ENCODE measurements at regions not wholly inside any gene's neighbourhood (a gene's known extent, or its start where the extent isn't known, plus 50 kb on each side); places are given as distances from the start of the nearest gene placed in this dataset.

GRCh38 chr7:31432176-31432575 is 81.7 kb upstream of the ITPRID1 start:
- Mint-ChIP-seq H3K4me1 (no peaks in the 10 kb centered on the region), H3K9me3 (no peaks in the 10 kb centered on the region), H3K27ac (no peak overlapping the region), H3K4me3 (no peak overlapping the region), H3K36me3 (ENCODE audit: low read depth) (no peaks in the 10 kb centered on the region), H3K27me3 (ENCODE audit: low read depth) (no peaks in the 10 kb centered on the region)
- TF ChIP-seq, protein P1, sequence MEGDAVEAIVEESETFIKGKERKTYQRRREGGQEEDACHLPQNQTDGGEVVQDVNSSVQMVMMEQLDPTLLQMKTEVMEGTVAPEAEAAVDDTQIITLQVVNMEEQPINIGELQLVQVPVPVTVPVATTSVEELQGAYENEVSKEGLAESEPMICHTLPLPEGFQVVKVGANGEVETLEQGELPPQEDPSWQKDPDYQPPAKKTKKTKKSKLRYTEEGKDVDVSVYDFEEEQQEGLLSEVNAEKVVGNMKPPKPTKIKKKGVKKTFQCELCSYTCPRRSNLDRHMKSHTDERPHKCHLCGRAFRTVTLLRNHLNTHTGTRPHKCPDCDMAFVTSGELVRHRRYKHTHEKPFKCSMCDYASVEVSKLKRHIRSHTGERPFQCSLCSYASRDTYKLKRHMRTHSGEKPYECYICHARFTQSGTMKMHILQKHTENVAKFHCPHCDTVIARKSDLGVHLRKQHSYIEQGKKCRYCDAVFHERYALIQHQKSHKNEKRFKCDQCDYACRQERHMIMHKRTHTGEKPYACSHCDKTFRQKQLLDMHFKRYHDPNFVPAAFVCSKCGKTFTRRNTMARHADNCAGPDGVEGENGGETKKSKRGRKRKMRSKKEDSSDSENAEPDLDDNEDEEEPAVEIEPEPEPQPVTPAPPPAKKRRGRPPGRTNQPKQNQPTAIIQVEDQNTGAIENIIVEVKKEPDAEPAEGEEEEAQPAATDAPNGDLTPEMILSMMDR (IDR thresholded peaks at IDR 0.05; ENCODE audit: unreplicated experiment in 3 of 3): no peak

DNA sequence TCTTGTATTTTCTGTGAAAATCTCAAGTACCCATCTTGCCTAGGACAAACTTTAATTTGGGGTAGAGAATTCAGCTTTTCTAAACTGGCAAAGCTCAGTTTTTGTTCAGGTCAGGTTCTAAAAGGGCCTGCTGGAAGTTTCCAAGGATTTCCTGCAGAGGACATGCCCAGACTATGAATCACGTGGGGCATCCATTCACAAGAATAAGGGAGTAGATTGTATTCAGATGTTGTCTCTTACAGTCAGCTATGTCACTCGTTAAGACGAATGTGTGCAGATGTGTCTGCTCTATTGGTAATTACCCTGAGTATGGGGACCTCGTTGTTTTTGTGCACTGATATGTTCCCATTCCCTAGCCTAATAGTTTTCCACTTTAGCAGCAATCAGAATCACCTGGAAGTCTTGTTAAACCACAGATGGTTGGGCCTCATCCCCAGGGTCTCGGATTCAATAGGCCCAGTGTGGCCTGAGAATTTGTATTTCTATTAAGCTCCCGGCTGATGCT is 81.0 kb upstream of the ITPRID1 start:
- TF ChIP-seq, protein P1 (IDR thresholded peaks at IDR 0.05; ENCODE audit: unreplicated experiment in 3 of 3): no peak
- Mint-ChIP-seq H3K27ac (no peak overlapping the region), H3K36me3 (ENCODE audit: low read depth) (no peaks in the 10 kb centered on the region), H3K27me3 (ENCODE audit: low read depth) (no peaks in the 10 kb centered on the region), H3K9me3 (no peaks in the 10 kb centered on the region), H3K4me1 (no peaks in the 10 kb centered on the region), H3K4me3 (no peak overlapping the region)

DNA sequence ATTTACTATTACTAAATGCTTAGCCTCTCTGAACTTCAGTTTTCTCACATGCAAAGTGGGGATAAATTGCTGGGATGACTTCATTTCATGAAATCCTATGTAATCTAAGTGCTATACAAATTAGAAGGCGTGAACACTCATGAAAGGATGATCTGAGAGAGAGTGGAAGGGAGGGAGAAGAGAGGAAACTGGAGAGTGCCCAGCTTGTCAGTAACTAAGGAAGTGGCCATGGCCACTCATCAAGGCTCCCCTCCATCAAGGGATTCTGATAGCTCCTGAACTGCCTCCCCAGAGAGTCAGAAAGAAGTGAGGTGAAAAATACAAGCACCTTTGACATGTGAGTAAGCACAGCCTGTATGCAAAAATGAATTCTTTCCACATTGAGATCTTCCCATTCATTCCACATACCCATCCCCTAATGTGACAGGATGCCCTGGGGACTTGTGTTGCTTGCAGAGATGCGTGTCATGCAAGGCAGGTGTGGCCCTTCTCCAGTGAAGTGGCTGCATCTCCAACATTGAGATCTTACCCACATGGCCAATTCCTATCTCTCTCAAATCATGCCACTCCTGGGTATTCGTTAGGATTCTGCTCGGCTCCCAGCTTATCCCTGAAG is 76.5 kb upstream of the ITPRID1 start:
- Mint-ChIP-seq H3K36me3 (ENCODE audit: low read depth) (no peaks in the 10 kb centered on the region), H3K4me3 (no peak overlapping the region), H3K27ac (no peak overlapping the region)

GRCh38 chr7:31439165-31439564 is 74.7 kb upstream of the ITPRID1 start:
- H3K4me3 Mint-ChIP-seq: no peak overlapping the region
- no peaks in the 10 kb centered on the region for H3K36me3 Mint-ChIP-seq (ENCODE audit: low read depth)
- H3K27ac Mint-ChIP-seq: no peak overlapping the region
- H3K27me3 Mint-ChIP-seq (ENCODE audit: low read depth): no peaks in the 10 kb centered on the region
- H3K4me1 Mint-ChIP-seq: no peaks in the 10 kb centered on the region
- TF ChIP-seq, protein P1 (IDR thresholded peaks at IDR 0.05; ENCODE audit: unreplicated experiment in 3 of 3): no peak
- H3K9me3 Mint-ChIP-seq: no peaks in the 10 kb centered on the region

More for the DNA sequence above, 76.5 kb upstream of the ITPRID1 start:
- TF ChIP-seq, protein P1 (IDR thresholded peaks at IDR 0.05; ENCODE audit: unreplicated experiment in 3 of 3): no peak
- H3K4me1 Mint-ChIP-seq: no peaks in the 10 kb centered on the region
- no peaks in the 10 kb centered on the region for H3K27me3 Mint-ChIP-seq (ENCODE audit: low read depth)
- H3K9me3 Mint-ChIP-seq: no peaks in the 10 kb centered on the region

DNA sequence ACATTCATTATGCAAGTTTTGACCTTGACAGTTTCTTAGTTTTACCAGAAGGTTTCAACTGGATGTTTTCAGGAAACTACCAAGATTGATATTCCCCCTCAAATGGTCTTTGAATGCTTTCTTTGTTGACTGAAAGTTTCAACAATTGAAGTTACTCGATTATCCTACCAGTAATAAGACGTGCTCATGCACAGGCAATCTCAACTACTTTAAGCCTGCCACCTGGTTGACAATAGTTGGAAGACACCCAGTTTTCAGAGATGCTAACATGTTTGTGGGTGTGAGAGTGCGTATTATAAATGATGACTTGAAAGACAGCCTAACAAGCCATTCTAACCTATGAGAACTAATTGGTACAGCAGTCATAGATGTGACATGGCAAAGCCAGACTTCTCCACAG is 73.4 kb upstream of the ITPRID1 start:
- H3K27me3 Mint-ChIP-seq (ENCODE audit: low read depth): no peaks in the 10 kb centered on the region
- H3K27ac Mint-ChIP-seq: no peak overlapping the region
- no peaks in the 10 kb centered on the region for H3K36me3 Mint-ChIP-seq (ENCODE audit: low read depth)
- no peaks in the 10 kb centered on the region for H3K9me3 Mint-ChIP-seq
- TF ChIP-seq, protein P1 (IDR thresholded peaks at IDR 0.05; ENCODE audit: unreplicated experiment in 3 of 3): no peak
- H3K4me1 Mint-ChIP-seq: no peaks in the 10 kb centered on the region
- H3K4me3 Mint-ChIP-seq: no peak overlapping the region

DNA sequence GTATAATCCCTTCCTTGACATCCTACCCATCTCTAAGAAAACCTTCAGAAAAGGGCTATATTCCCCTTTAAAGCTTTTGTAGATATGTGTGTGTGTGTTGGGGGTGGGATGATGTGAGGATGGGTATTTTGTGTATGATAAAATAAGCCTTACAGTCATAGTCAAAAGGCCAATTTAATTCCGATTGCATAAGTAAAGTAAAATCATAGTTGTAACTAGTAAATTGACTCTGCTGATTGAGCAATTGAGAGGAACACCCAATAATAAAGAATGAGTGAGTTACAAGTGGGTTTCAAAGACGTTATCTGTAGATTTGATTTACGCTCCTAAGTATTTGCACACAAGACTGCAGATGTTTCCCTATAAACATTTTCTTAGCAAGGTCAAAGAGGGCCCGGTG is 71.3 kb upstream of the ITPRID1 start:
- Mint-ChIP-seq H3K4me1 (no peaks in the 10 kb centered on the region), H3K27ac (no peak overlapping the region), H3K27me3 (ENCODE audit: low read depth) (no peaks in the 10 kb centered on the region), H3K4me3 (no peak overlapping the region), H3K36me3 (ENCODE audit: low read depth) (no peaks in the 10 kb centered on the region), H3K9me3 (no peaks in the 10 kb centered on the region)
- TF ChIP-seq, protein P1 (IDR thresholded peaks at IDR 0.05; ENCODE audit: unreplicated experiment in 3 of 3): no peak
